Endodermal cell (in vitro differentiated cells): ENCODE measurements at regions not wholly inside any gene's neighbourhood (a gene's known extent, or its start where the extent isn't known, plus 50 kb on each side); places are given as distances from the start of the nearest gene placed in this dataset.

ENCODE experiments used
- DNase-seq: peaks from one replicate; pipeline ENCODE4 v3.0.0-alpha.2; 2017
- H3K27ac ChIP-seq: 2 replicates; pipeline ENCODE4 v1.5.1; 2013; ENCODE audit warnings: mild to moderate bottlenecking, low read depth, low read length, moderate library complexity
- H3K27me3 ChIP-seq: 2 replicates; pipeline ENCODE4 v1.6.1; 2013; ENCODE audit warnings: mild to moderate bottlenecking, low read length, moderate library complexity; ENCODE audit not compliant: insufficient read depth, control insufficient read depth, poor library complexity, severe bottlenecking
- H3K36me3 ChIP-seq: 2 replicates; pipeline ENCODE4 v1.7.0; 2013; ENCODE audit warnings: mild to moderate bottlenecking, low read length, moderate library complexity; ENCODE audit not compliant: control insufficient read depth, insufficient read depth
- H3K4me1 ChIP-seq: one replicate; pipeline ENCODE4 v1.7.0; 2013; ENCODE audit warnings: low read length; ENCODE audit not compliant: control insufficient read depth, insufficient read depth
- H3K4me3 ChIP-seq: 2 replicates; pipeline ENCODE4 v1.5.1; 2013; ENCODE audit warnings: mild to moderate bottlenecking, low read length, moderate library complexity
- H3K9ac ChIP-seq: 2 replicates; pipeline ENCODE4 v1.6.1; 2013; ENCODE audit warnings: mild to moderate bottlenecking, low read length, moderate library complexity; ENCODE audit not compliant: poor library complexity, severe bottlenecking; ENCODE audit errors: extremely low read depth
- H3K9me3 ChIP-seq: 2 replicates; pipeline ENCODE4 v1.6.1; 2013; ENCODE audit warnings: mild to moderate bottlenecking, low read length, moderate library complexity; ENCODE audit not compliant: control insufficient read depth
- H3K27ac Mint-ChIP-seq: 2 replicates; pipeline ENCODE4 v1.8.0; 2020; ENCODE audit warnings: mixed read lengths
- H3K27me3 Mint-ChIP-seq: 2 replicates; pipeline ENCODE4 v1.8.0; 2021; ENCODE audit warnings: mild to moderate bottlenecking, mixed read lengths; ENCODE audit not compliant: insufficient read depth
- H3K36me3 Mint-ChIP-seq: 2 replicates; pipeline ENCODE4 v1.8.0; 2020; ENCODE audit warnings: low read depth, mixed read lengths
- H3K4me1 Mint-ChIP-seq: 2 replicates; pipeline ENCODE4 v1.8.0; 2020; ENCODE audit warnings: mixed read lengths
- H3K4me3 Mint-ChIP-seq: 2 replicates; pipeline ENCODE4 v1.8.0; 2020; ENCODE audit warnings: mild to moderate bottlenecking, moderate library complexity, mixed read lengths
- H3K9me3 Mint-ChIP-seq: 2 replicates; pipeline ENCODE4 v1.8.0; 2020; ENCODE audit warnings: mild to moderate bottlenecking, mixed read lengths
- WGBS, 2 experiments: methylation state at CpG; one replicate each; pipeline versions ENCODE4 v1.1.5 to v1.1.7; 2013; ENCODE audit warnings: missing lambda C conversion rate in 2 of 2, mixed read lengths in 1 of 2; ENCODE audit not compliant: insufficient coverage in 1 of 2, insufficient read length in 1 of 2; 5-methylcytosine and 5-hydroxymethylcytosine counted together
- TF ChIP-seq, protein P1 (sequence below): fragments of 200-600 bp; sonication (generic); conservative IDR thresholded peaks from 2 replicates; pipeline ENCODE4 v1.5.0; 2021; ENCODE audit warnings: antibody characterized with exemption, mild to moderate bottlenecking

DNA sequence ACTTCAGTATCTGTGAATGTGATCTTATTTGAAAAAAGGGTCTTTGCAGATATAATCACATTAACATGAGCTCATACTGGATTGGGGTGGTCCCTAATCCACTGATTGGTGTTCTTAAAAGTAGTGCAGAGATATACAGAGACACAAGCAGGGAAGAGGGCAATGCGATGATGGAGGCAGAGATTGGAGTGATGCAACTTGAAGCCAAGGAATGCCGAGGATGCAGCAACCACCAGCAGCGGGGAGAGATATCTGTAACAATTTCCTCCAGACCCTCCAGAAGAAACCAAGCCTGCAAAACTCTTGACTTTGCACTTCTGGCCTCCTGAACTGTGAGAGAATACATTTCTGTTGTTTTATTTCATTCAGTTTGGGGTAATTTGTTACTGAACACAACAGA is 171.0 kb upstream of the MBNL1 start:
- TF ChIP-seq, protein P1, sequence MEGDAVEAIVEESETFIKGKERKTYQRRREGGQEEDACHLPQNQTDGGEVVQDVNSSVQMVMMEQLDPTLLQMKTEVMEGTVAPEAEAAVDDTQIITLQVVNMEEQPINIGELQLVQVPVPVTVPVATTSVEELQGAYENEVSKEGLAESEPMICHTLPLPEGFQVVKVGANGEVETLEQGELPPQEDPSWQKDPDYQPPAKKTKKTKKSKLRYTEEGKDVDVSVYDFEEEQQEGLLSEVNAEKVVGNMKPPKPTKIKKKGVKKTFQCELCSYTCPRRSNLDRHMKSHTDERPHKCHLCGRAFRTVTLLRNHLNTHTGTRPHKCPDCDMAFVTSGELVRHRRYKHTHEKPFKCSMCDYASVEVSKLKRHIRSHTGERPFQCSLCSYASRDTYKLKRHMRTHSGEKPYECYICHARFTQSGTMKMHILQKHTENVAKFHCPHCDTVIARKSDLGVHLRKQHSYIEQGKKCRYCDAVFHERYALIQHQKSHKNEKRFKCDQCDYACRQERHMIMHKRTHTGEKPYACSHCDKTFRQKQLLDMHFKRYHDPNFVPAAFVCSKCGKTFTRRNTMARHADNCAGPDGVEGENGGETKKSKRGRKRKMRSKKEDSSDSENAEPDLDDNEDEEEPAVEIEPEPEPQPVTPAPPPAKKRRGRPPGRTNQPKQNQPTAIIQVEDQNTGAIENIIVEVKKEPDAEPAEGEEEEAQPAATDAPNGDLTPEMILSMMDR = no peak
- H3K9me3 Mint-ChIP-seq = no peaks in the 10 kb centered on the region
- 89% methylated on average over 3 of the region's 3 CpGs; no CpG with 5 or more reads in 1 of the 2 experiments for WGBS, 2 experiments
- no peaks in the 10 kb centered on the region for H3K9me3 ChIP-seq
- H3K36me3 ChIP-seq = no peaks in the 10 kb centered on the region
- peaks cover 6% of the 10 kb centered on the region for H3K4me1 Mint-ChIP-seq
- no peaks in the 10 kb centered on the region for H3K27me3 ChIP-seq
- no peak overlapping the region for H3K27ac ChIP-seq
- H3K4me3 ChIP-seq = no peak overlapping the region
- no peak overlapping the region for H3K9ac ChIP-seq
- no peak for DNase-seq
- H3K4me3 Mint-ChIP-seq = no peak overlapping the region
- H3K27me3 Mint-ChIP-seq = peaks cover 3% of the 10 kb centered on the region
- H3K27ac Mint-ChIP-seq = no peak overlapping the region
- no peaks in the 10 kb centered on the region for H3K4me1 ChIP-seq
- no peaks in the 10 kb centered on the region for H3K36me3 Mint-ChIP-seq

DNA sequence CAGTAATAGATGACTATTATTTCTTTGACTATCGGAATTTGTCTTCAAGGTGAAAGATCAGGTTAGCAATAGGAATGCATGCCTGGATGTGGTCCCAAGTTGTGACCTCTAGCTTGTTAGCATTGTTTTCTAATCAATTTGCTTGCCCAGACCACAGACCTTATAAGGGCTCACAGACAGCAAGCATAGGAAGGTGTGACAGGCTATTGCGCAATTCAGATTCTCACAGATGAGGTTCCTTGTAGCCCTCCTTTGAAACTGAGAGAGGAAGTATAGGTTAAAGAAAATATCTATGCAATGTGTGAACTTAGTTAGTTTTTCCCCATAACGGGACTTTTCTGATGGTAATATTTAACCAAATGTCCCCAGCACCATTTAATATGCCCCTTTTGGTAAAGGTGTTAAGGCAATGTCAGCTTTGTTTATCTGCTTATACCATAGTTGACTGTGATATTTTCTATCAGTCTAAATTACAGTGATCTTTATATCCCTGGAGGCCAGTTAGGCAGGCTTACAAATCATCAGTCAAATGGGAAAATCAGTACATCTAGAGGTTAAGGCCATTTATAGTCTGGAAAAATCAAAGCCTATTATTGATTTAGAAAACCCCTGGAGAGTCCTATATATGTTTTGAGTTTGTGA is 168.1 kb upstream of the MBNL1 start:
- DNase-seq = peak; percentile 53
- Histone ChIP-seq H3K9ac (no peak overlapping the region), H3K4me1 (no peaks in the 10 kb centered on the region), H3K36me3 (no peaks in the 10 kb centered on the region), H3K27me3 (no peaks in the 10 kb centered on the region), H3K4me3 (no peak overlapping the region), H3K27ac (no peak overlapping the region), H3K9me3 (no peaks in the 10 kb centered on the region)
- Mint-ChIP-seq H3K4me3 (no peak overlapping the region), H3K9me3 (no peaks in the 10 kb centered on the region), H3K27me3 (peaks cover 2% of the 10 kb centered on the region), H3K27ac (no peak overlapping the region), H3K36me3 (no peaks in the 10 kb centered on the region), H3K4me1 (peaks cover 6% of the 10 kb centered on the region)
- TF ChIP-seq, protein P1 = no peak
- WGBS, 2 experiments = 91 to 100% methylated on average over 2 of the region's 3 CpGs

DNA sequence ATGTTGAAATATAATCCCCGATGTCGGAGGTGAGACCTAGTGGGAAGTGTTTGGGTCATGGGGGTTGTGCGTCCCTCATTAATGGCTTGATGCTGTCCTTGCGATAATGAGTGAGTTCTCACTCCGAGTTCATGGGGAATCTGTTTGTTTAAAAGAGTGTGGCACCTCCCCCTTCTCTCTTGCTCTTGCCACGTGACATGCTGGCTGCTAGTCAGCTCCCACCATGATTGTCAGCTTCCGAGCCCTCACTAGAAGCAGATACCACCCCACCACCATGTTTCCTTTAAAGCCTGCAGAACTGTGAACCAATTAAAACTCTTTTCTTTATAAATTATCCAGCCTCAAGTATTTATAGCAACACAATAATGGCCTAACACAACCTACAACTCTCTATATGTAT is 166.3 kb upstream of the MBNL1 start:
- TF ChIP-seq, protein P1 = no peak
- no peaks in the 10 kb centered on the region for H3K27me3 ChIP-seq
- H3K36me3 ChIP-seq = no peaks in the 10 kb centered on the region
- H3K27ac ChIP-seq = no peak overlapping the region
- no peak overlapping the region for H3K27ac Mint-ChIP-seq
- no peak overlapping the region for H3K4me3 ChIP-seq
- H3K9me3 ChIP-seq = no peaks in the 10 kb centered on the region
- no peak overlapping the region for H3K9ac ChIP-seq
- 91 to 96% methylated on average over 4 to 7 of the region's 7 CpGs for WGBS, 2 experiments
- no peaks in the 10 kb centered on the region for H3K27me3 Mint-ChIP-seq
- H3K4me3 Mint-ChIP-seq = no peak overlapping the region
- H3K36me3 Mint-ChIP-seq = no peaks in the 10 kb centered on the region
- no peaks in the 10 kb centered on the region for H3K9me3 Mint-ChIP-seq
- DNase-seq = no peak
- no peaks in the 10 kb centered on the region for H3K4me1 ChIP-seq
- H3K4me1 Mint-ChIP-seq = peaks cover 6% of the 10 kb centered on the region
